ENCODE measurements at regions not wholly inside any gene's neighbourhood (a gene's known extent, or its start where the extent isn't known, plus 50 kb on each side); places are given as distances from the start of the nearest gene placed in this dataset.

DNA sequence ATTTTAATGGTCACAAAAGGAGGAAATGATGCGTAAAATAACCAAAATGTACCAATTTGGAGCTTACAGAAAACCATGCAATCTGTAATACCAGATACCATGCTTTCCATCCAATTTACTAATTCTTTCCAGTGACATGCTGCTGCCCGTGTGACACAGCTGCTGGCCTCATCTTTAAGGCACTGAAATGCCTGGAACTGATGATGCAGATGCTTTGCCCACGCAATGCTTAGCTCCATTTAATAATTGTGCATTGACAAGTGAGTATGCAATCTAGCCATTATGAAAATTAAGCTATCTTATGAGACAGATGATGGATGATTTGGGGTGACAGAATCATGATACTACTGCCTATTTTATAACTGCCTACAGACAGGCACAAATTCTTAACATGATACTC, 169.2 kb upstream of the CTNND2 start:
- TF ChIP-seq CTCF (IDR thresholded peaks at IDR 0.05) = no peak
- TF ChIP-seq GABPB1 (CRISPR knock-in tag; IDR thresholded peaks at IDR 0.05) = no peak
- no peak for TF ChIP-seq JUN (CRISPR knock-in tag; IDR thresholded peaks at IDR 0.05)
- no peak for TF ChIP-seq ETV6 (CRISPR knock-in tag; IDR thresholded peaks at IDR 0.05)
- no peak for TF ChIP-seq CREB1 (CRISPR knock-in tag; IDR thresholded peaks at IDR 0.05)
- TF ChIP-seq, protein P1, sequence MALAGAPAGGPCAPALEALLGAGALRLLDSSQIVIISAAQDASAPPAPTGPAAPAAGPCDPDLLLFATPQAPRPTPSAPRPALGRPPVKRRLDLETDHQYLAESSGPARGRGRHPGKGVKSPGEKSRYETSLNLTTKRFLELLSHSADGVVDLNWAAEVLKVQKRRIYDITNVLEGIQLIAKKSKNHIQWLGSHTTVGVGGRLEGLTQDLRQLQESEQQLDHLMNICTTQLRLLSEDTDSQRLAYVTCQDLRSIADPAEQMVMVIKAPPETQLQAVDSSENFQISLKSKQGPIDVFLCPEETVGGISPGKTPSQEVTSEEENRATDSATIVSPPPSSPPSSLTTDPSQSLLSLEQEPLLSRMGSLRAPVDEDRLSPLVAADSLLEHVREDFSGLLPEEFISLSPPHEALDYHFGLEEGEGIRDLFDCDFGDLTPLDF (CRISPR knock-in tag; IDR thresholded peaks at IDR 0.05) = no peak
- TF ChIP-seq ZNF138 (CRISPR knock-in tag; conservative IDR thresholded peaks at IDR 0.05) = no peak
- TF ChIP-seq, protein P2, sequence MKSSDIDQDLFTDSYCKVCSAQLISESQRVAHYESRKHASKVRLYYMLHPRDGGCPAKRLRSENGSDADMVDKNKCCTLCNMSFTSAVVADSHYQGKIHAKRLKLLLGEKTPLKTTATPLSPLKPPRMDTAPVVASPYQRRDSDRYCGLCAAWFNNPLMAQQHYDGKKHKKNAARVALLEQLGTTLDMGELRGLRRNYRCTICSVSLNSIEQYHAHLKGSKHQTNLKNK (CRISPR knock-in tag; IDR thresholded peaks at IDR 0.05) = no peak
- TF ChIP-seq KAT7 (CRISPR knock-in tag; IDR thresholded peaks at IDR 0.05; ENCODE audit: borderline replicate concordance) = no peak
- TF ChIP-seq, protein P3, sequence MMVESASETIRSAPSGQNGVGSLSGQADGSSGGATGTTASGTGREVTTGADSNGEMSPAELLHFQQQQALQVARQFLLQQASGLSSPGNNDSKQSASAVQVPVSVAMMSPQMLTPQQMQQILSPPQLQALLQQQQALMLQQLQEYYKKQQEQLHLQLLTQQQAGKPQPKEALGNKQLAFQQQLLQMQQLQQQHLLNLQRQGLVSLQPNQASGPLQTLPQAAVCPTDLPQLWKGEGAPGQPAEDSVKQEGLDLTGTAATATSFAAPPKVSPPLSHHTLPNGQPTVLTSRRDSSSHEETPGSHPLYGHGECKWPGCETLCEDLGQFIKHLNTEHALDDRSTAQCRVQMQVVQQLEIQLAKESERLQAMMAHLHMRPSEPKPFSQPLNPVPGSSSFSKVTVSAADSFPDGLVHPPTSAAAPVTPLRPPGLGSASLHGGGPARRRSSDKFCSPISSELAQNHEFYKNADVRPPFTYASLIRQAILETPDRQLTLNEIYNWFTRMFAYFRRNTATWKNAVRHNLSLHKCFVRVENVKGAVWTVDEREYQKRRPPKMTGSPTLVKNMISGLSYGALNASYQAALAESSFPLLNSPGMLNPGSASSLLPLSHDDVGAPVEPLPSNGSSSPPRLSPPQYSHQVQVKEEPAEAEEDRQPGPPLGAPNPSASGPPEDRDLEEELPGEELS (CRISPR knock-in tag; IDR thresholded peaks at IDR 0.05) = no peak
- TF ChIP-seq ERG (CRISPR knock-in tag; IDR thresholded peaks at IDR 0.05) = no peak
- no peak for TF ChIP-seq ZNF232 (CRISPR knock-in tag; IDR thresholded peaks at IDR 0.05)
- no peak for TF ChIP-seq PRDM15 (CRISPR knock-in tag; IDR thresholded peaks at IDR 0.05)

All from WTC11 (cell line).